Upper lobe of right lung (tissue), 1 donor: ENCODE measurements at regions not wholly inside any gene's neighbourhood (a gene's known extent, or its start where the extent isn't known, plus 50 kb on each side); places are given as distances from the start of the nearest gene placed in this dataset.
A peak's percentile ranks its signal among the peaks of the same experiment; 100 is the strongest.

Experiments
- ATAC-seq: fragments of 200-7000 bp; cut with Tn5 transposase; one replicate; pipeline ENCODE4 v1.9.1; 2020; ENCODE audit warnings: mild to moderate bottlenecking, moderate library complexity
- DNase-seq: peaks from one replicate; pipeline ENCODE4 v3.0.0-alpha.2; 2020
- H3K27ac ChIP-seq: fragments of 200-600 bp; one replicate; pipeline ENCODE4 v1.8.0; 2022
- H3K27me3 ChIP-seq: fragments of 200-600 bp; one replicate; pipeline ENCODE4 v1.8.0; 2022; ENCODE audit warnings: mild to moderate bottlenecking
- H3K36me3 ChIP-seq: fragments of 200-600 bp; one replicate; pipeline ENCODE4 v1.8.0; 2022
- H3K4me1 ChIP-seq: fragments of 200-600 bp; one replicate; pipeline ENCODE4 v1.8.0; 2022
- H3K4me3 ChIP-seq: fragments of 200-600 bp; one replicate; pipeline ENCODE4 v1.8.0; 2022; ENCODE audit warnings: mild to moderate bottlenecking
- H3K9me3 ChIP-seq: fragments of 200-600 bp; one replicate; pipeline ENCODE4 v1.8.0; 2022
- intact Hi-C: fragments of 100-400 bp; cut with DNase I; formaldehyde crosslinking; loops from one replicate; pipeline ENCODE4 v1.11.0; 2022
- TF ChIP-seq, protein P1 (sequence below): fragments of 200-600 bp; IDR thresholded peaks from one replicate; pipeline ENCODE4 v1.8.0; 2022; ENCODE audit warnings: antibody characterized with exemption
- donor health status: DM: no; HTN: yes; CAD: no; lungs with severe emphysema.

DNA sequence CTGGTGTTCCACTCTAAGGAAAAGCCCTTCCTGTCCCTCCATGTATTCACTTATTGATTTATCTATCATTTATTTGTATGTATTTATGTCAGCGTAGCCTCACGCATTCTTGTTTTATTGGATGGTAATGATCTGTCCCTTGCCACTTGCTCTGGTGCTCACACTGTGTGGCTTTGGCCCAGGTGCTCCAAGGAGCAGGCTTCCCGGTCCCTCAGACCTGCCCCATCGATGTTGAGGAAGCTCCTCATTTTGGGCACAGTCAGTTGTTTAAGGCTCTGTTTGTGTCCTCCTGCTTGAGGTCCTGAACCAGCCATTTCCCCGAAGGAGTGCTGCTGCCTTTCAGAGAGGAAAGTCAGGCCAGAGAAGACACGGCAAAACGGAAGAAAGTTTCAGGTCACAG, 1485.4 kb downstream of the TBC1D22A start:
- Histone ChIP-seq H3K9me3 (no peaks in the 10 kb centered on the region), H3K4me1 (no peaks in the 10 kb centered on the region), H3K27me3 (peaks cover 13% of the 10 kb centered on the region), H3K36me3 (no peaks in the 10 kb centered on the region), H3K27ac (no peak overlapping the region), H3K4me3 (no peak overlapping the region)
- no peak for DNase-seq
- TF ChIP-seq, protein P1, sequence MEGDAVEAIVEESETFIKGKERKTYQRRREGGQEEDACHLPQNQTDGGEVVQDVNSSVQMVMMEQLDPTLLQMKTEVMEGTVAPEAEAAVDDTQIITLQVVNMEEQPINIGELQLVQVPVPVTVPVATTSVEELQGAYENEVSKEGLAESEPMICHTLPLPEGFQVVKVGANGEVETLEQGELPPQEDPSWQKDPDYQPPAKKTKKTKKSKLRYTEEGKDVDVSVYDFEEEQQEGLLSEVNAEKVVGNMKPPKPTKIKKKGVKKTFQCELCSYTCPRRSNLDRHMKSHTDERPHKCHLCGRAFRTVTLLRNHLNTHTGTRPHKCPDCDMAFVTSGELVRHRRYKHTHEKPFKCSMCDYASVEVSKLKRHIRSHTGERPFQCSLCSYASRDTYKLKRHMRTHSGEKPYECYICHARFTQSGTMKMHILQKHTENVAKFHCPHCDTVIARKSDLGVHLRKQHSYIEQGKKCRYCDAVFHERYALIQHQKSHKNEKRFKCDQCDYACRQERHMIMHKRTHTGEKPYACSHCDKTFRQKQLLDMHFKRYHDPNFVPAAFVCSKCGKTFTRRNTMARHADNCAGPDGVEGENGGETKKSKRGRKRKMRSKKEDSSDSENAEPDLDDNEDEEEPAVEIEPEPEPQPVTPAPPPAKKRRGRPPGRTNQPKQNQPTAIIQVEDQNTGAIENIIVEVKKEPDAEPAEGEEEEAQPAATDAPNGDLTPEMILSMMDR = no peak
- intact Hi-C loops = no loop called here
- ATAC-seq = no peak

DNA sequence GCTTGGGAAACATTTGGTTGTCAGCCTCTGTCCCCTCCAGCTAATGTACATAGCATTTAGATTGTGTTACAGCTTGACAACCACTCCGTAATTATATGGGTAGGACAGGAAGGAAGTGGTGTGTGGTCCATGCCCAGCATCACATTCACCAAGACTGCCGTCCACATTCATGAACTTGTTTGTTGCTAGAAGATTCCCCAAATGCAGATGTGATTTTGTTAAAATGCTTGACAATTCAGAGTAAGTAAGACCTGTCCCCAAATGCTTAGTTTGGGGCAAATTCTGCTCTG, 1482.7 kb downstream of the TBC1D22A start:
- ATAC-seq = no peak
- Histone ChIP-seq H3K27ac (no peak overlapping the region), H3K36me3 (no peaks in the 10 kb centered on the region), H3K9me3 (no peaks in the 10 kb centered on the region), H3K4me1 (no peaks in the 10 kb centered on the region), H3K4me3 (no peak overlapping the region), H3K27me3 (peaks cover 9% of the 10 kb centered on the region)
- intact Hi-C loops = no loop called here
- TF ChIP-seq, protein P1 = no peak
- DNase-seq = no peak

DNA sequence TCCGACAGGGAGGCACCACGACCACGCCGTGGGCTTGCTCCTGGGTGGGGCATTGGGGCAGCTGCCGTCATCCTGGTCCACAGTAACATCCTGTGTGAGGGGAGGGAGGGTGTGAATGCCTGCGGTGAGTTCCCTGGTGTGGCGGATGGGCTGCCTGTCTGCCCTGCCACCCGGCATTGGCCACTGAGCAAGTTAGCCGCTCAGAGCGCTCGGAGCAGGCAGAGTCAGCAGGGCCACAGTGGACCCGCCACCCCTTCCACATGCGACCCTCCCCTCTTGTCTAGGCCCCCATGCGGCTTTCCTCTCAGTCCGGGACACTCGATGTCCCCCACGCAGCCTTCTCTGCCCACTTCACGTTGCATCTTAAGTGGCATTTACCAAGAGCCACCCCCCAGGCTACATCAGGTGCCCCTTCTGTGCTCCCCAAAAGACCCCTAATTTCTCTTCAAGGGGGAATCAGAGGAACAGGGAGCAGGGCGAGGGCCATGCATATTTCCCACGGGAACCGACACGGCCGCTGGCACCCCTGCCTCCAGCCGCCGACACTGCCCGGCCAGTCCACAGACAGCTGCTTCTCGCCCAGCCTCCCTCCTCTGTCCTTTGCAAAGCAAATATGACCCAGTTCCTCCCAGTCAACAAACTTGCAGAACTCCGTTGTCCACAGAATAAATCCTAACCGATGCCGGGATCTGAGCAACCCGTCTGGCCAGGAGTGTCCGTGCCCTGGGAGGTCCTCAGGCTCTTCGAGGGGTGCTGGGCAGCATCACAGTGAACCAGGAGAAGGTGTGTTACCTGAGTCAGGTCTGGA, 1482.1 kb downstream of the TBC1D22A start:
- H3K36me3 ChIP-seq = no peaks in the 10 kb centered on the region
- ATAC-seq (no peak), DNase-seq (peak; percentile 57)
- TF ChIP-seq, protein P1 = no peak
- H3K9me3 ChIP-seq = no peaks in the 10 kb centered on the region
- H3K27me3 ChIP-seq = peaks cover 4% of the 10 kb centered on the region
- intact Hi-C loops = no loop called here
- H3K27ac ChIP-seq = no peak overlapping the region
- H3K4me1 ChIP-seq = no peaks in the 10 kb centered on the region
- no peak overlapping the region for H3K4me3 ChIP-seq

DNA sequence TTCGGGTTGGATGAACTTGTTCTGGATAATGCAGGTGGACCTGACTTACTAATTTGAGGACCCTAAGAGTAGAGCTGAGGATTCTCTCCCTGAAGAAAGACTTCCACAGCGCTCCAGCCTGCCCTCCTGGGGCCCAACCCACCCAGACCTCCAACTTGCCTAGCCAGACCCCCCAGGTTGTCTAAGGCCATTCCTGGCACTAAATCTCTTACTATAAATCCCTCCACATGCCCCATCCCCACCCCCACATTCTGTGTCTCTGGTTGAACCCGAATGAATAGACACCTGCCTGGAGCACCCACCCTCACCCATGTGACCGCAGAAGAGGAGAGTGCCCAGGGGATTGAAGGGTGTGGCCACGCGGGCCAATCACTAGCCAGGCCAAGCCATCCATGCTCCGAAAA, 1480.0 kb downstream of the TBC1D22A start:
- no peak overlapping the region for H3K4me3 ChIP-seq
- H3K27ac ChIP-seq = no peak overlapping the region
- DNase-seq = no peak
- peaks cover 2% of the 10 kb centered on the region for H3K27me3 ChIP-seq
- TF ChIP-seq, protein P1 = no peak
- no peaks in the 10 kb centered on the region for H3K36me3 ChIP-seq
- H3K4me1 ChIP-seq = no peaks in the 10 kb centered on the region
- intact Hi-C loops = no loop called here
- ATAC-seq = no peak
- H3K9me3 ChIP-seq = no peaks in the 10 kb centered on the region

DNA sequence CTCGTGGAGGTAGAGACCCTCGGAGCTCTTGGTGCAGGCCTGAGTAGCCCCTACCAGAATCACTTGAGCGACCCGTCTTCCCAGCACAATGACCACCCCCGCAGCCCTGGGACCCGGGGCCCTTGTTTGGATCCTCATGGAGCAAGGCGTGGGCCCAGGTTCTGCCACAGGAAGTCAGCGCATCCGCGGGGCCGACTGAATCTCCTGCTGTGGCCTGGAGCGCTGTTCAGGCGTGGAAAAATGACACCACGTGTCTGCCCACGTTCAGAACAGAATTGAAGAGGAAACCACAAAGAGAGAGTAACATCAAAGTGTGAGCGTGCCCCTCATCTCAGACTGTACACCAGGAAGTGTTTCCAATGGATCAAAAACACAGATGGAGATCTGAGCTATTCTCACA, 1479.2 kb downstream of the TBC1D22A start:
- H3K4me1 ChIP-seq = no peaks in the 10 kb centered on the region
- H3K36me3 ChIP-seq = no peaks in the 10 kb centered on the region
- ATAC-seq (no peak), DNase-seq (peak; percentile 57)
- H3K9me3 ChIP-seq = no peaks in the 10 kb centered on the region
- no peak overlapping the region for H3K4me3 ChIP-seq
- no peaks in the 10 kb centered on the region for H3K27me3 ChIP-seq
- H3K27ac ChIP-seq = no peak overlapping the region
- intact Hi-C loops = no loop called here
- TF ChIP-seq, protein P1 = no peak

DNA sequence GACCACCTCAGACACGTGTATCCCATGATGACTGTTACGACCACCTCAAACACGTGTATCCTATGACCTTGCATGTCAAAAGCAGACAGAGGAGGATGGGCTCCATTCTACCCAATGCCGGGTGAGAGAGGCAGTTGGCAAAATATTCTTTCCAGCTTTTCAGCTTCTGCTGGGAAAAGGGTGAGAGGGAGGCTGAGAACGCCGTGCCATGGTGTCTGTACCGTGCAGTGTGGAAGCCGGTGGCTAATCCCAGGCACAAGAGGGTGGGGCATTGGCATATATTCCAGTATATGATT, 1478.4 kb downstream of the TBC1D22A start:
- H3K27ac ChIP-seq = no peak overlapping the region
- intact Hi-C loops = no loop called here
- TF ChIP-seq, protein P1 = no peak
- DNase-seq = no peak
- no peaks in the 10 kb centered on the region for H3K36me3 ChIP-seq
- no peak for ATAC-seq
- H3K27me3 ChIP-seq = no peaks in the 10 kb centered on the region
- no peak overlapping the region for H3K4me3 ChIP-seq
- no peaks in the 10 kb centered on the region for H3K4me1 ChIP-seq
- H3K9me3 ChIP-seq = no peaks in the 10 kb centered on the region
